Stomach (tissue), 4 donors: ENCODE measurements at regions not wholly inside any gene's neighbourhood (a gene's known extent, or its start where the extent isn't known, plus 50 kb on each side); places are given as distances from the start of the nearest gene placed in this dataset.

Experiments used
- POLR2AphosphoS5 ChIP-seq, 3 donors: sonication (generic); formaldehyde crosslinking; IDR thresholded peaks; one replicate each; pipeline ENCODE4 v1.6.1; 2016; ENCODE audit warnings: antibody characterized with exemption in 3 of 3
- TF ChIP-seq, protein P1 (sequence below), 7 experiments: fragments of 450-650 bp in 4 of 7; fragments of 200-600 bp in 3 of 7; sonication (generic) in 3 of 7; IDR thresholded peaks; one replicate each; pipeline ENCODE4 v1.5.1; 2016 to 2019; ENCODE audit warnings: antibody characterized with exemption in 7 of 7, control low read depth in 2 of 7, mild to moderate bottlenecking in 1 of 7

- TF ChIP-seq POLR2AphosphoS5 (IDR thresholded peaks at IDR 0.05), result no peak
- TF ChIP-seq, protein P1, sequence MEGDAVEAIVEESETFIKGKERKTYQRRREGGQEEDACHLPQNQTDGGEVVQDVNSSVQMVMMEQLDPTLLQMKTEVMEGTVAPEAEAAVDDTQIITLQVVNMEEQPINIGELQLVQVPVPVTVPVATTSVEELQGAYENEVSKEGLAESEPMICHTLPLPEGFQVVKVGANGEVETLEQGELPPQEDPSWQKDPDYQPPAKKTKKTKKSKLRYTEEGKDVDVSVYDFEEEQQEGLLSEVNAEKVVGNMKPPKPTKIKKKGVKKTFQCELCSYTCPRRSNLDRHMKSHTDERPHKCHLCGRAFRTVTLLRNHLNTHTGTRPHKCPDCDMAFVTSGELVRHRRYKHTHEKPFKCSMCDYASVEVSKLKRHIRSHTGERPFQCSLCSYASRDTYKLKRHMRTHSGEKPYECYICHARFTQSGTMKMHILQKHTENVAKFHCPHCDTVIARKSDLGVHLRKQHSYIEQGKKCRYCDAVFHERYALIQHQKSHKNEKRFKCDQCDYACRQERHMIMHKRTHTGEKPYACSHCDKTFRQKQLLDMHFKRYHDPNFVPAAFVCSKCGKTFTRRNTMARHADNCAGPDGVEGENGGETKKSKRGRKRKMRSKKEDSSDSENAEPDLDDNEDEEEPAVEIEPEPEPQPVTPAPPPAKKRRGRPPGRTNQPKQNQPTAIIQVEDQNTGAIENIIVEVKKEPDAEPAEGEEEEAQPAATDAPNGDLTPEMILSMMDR (IDR thresholded peaks at IDR 0.05), result no peak
Observed at GRCh38 chr5:167307042-167307441, 984.4 kb upstream of the WWC1 start.
